ENCODE measurements at regions not wholly inside any gene's neighbourhood (a gene's known extent, or its start where the extent isn't known, plus 50 kb on each side); places are given as distances from the start of the nearest gene placed in this dataset.

DNA sequence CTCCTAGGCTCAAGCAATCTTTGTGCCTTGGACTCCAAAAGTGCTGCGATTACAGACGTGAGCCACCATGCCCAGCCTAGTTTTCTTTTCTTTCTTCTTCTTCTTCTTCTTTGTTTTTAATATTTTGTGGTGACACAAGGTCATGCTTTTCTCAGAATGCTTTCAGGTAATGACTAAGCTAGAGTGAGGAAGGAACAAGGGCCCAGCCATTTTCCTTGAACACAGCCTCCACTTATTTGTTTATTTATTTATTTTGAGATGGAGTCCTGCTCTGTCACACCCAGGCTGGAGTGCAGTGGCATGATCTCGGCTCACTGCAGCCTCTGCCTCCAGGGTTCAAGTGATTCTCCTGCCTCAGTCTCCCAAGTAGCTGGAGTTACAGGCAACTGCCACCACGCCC is 74.3 kb upstream of the ST3GAL5 start (continued):
- TF ChIP-seq, protein P1, sequence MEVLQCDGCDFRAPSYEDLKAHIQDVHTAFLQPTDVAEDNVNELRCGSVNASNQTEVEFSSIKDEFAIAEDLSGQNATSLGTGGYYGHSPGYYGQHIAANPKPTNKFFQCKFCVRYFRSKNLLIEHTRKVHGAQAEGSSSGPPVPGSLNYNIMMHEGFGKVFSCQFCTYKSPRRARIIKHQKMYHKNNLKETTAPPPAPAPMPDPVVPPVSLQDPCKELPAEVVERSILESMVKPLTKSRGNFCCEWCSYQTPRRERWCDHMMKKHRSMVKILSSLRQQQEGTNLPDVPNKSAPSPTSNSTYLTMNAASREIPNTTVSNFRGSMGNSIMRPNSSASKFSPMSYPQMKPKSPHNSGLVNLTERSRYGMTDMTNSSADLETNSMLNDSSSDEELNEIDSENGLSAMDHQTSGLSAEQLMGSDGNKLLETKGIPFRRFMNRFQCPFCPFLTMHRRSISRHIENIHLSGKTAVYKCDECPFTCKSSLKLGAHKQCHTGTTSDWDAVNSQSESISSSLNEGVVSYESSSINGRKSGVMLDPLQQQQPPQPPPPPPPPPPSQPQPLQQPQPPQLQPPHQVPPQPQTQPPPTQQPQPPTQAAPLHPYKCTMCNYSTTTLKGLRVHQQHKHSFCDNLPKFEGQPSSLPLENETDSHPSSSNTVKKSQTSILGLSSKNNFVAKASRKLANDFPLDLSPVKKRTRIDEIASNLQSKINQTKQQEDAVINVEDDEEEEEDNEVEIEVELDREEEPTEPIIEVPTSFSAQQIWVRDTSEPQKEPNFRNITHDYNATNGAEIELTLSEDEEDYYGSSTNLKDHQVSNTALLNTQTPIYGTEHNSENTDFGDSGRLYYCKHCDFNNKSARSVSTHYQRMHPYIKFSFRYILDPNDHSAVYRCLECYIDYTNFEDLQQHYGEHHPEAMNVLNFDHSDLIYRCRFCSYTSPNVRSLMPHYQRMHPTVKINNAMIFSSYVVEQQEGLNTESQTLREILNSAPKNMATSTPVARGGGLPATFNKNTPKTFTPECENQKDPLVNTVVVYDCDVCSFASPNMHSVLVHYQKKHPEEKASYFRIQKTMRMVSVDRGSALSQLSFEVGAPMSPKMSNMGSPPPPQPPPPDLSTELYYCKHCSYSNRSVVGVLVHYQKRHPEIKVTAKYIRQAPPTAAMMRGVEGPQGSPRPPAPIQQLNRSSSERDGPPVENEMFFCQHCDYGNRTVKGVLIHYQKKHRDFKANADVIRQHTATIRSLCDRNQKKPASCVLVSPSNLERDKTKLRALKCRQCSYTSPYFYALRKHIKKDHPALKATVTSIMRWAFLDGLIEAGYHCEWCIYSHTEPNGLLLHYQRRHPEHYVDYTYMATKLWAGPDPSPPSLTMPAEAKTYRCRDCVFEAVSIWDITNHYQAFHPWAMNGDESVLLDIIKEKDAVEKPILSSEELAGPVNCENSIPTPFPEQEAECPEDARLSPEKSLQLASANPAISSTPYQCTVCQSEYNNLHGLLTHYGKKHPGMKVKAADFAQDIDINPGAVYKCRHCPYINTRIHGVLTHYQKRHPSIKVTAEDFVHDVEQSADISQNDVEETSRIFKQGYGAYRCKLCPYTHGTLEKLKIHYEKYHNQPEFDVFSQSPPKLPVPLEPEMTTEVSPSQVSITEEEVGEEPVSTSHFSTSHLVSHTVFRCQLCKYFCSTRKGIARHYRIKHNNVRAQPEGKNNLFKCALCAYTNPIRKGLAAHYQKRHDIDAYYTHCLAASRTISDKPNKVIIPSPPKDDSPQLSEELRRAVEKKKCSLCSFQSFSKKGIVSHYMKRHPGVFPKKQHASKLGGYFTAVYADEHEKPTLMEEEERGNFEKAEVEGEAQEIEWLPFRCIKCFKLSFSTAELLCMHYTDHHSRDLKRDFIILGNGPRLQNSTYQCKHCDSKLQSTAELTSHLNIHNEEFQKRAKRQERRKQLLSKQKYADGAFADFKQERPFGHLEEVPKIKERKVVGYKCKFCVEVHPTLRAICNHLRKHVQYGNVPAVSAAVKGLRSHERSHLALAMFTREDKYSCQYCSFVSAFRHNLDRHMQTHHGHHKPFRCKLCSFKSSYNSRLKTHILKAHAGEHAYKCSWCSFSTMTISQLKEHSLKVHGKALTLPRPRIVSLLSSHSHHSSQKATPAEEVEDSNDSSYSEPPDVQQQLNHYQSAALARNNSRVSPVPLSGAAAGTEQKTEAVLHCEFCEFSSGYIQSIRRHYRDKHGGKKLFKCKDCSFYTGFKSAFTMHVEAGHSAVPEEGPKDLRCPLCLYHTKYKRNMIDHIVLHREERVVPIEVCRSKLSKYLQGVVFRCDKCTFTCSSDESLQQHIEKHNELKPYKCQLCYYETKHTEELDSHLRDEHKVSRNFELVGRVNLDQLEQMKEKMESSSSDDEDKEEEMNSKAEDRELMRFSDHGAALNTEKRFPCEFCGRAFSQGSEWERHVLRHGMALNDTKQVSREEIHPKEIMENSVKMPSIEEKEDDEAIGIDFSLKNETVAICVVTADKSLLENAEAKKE (CRISPR knock-in tag; IDR thresholded peaks at IDR 0.05) = no peak
- TF ChIP-seq CREB1 (CRISPR knock-in tag; IDR thresholded peaks at IDR 0.05; ENCODE audit: low read depth) (no peak), ZNF331 (CRISPR knock-in tag; IDR thresholded peaks at IDR 0.05; ENCODE audit: low read depth) (no peak), ZNF114 (CRISPR knock-in tag; IDR thresholded peaks at IDR 0.05) (no peak)
- TF ChIP-seq, protein P2, sequence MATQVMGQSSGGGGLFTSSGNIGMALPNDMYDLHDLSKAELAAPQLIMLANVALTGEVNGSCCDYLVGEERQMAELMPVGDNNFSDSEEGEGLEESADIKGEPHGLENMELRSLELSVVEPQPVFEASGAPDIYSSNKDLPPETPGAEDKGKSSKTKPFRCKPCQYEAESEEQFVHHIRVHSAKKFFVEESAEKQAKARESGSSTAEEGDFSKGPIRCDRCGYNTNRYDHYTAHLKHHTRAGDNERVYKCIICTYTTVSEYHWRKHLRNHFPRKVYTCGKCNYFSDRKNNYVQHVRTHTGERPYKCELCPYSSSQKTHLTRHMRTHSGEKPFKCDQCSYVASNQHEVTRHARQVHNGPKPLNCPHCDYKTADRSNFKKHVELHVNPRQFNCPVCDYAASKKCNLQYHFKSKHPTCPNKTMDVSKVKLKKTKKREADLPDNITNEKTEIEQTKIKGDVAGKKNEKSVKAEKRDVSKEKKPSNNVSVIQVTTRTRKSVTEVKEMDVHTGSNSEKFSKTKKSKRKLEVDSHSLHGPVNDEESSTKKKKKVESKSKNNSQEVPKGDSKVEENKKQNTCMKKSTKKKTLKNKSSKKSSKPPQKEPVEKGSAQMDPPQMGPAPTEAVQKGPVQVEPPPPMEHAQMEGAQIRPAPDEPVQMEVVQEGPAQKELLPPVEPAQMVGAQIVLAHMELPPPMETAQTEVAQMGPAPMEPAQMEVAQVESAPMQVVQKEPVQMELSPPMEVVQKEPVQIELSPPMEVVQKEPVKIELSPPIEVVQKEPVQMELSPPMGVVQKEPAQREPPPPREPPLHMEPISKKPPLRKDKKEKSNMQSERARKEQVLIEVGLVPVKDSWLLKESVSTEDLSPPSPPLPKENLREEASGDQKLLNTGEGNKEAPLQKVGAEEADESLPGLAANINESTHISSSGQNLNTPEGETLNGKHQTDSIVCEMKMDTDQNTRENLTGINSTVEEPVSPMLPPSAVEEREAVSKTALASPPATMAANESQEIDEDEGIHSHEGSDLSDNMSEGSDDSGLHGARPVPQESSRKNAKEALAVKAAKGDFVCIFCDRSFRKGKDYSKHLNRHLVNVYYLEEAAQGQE (IDR thresholded peaks at IDR 0.05; ENCODE audit: unreplicated experiment) = no peak

DNA sequence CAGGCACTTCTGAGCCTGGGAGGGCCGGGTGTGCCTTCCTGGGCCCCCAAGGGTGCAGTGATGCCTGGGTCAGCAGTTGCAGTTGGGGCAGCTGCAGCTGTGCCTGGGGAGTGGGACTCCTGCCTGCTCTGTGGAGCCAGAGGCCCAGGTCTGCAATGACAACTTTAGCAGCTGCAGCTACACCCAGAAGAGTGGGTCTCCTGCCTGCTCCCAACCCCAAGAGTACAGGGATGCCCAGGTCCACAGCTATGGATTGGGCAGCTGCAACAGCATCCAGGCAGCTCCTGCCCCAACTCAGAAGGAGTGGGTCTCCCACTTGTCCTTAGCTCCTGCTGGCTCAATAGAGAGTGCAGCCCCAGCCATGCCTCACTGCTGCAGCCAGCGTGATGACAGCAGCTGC is 73.0 kb upstream of the ST3GAL5 start:
- Mint-ChIP-seq H3K27me3 (ENCODE audit: insufficient read depth, low read depth, poor library complexity) (peaks cover 5% of the 10 kb centered on the region), H3K4me3 (no peak overlapping the region), H3K4me1 (peaks cover 8% of the 10 kb centered on the region), H3K27ac (no peak overlapping the region), H3K36me3 (ENCODE audit: low read depth) (peaks cover 27% of the 10 kb centered on the region), H3K9me3 (peaks cover 57% of the 10 kb centered on the region)
- Histone ChIP-seq H3K4me1 (ENCODE audit: insufficient read depth) (peaks cover 6% of the 10 kb centered on the region), H3K36me3 (ENCODE audit: insufficient read depth) (peaks cover 4% of the 10 kb centered on the region; the same call in 1 of the 2 replicates), H3K4me3 (no peak overlapping the region), H3K27ac (ENCODE audit: low read depth) (no peak overlapping the region), H4K20me1 (replicated peaks; ENCODE audit: insufficient read depth) (no peaks in the 10 kb centered on the region), H3K27me3 (ENCODE audit: insufficient read depth) (no peaks in the 10 kb centered on the region), H3K79me2 (replicated peaks; ENCODE audit: insufficient read depth) (no peaks in the 10 kb centered on the region), H3F3A (replicated peaks; ENCODE audit: low read depth) (no peaks in the 10 kb centered on the region), H3K4me2 (no peak overlapping the region), H2AFZ (no peak overlapping the region), H3K9me2 (ENCODE audit: insufficient read depth) (no peaks in the 10 kb centered on the region)
- ATAC-seq (no peak), DNase-seq (ENCODE audit: low spot score) (no peak)
- TF ChIP-seq JUNB (IDR thresholded peaks at IDR 0.05; ENCODE audit: unreplicated experiment) = no peak
- no peak for TF ChIP-seq ZNF331 (CRISPR knock-in tag; IDR thresholded peaks at IDR 0.05; ENCODE audit: low read depth)
- TF ChIP-seq ZNF114 (CRISPR knock-in tag; IDR thresholded peaks at IDR 0.05) = no peak
- no peak for TF ChIP-seq NANOG (IDR thresholded peaks at IDR 0.05; ENCODE audit: borderline replicate concordance)
